ENCODE measurements at regions not wholly inside any gene's neighbourhood (a gene's known extent, or its start where the extent isn't known, plus 50 kb on each side); places are given as distances from the start of the nearest gene placed in this dataset.

GRCh38 chr16:9238346-9238745, 146.9 kb downstream of the HAPSTR1 start:
- H3K27me3 ChIP-seq (replicated peaks; ENCODE audit: insufficient read depth), result no peaks in the 10 kb centered on the region
- no peaks in the 10 kb centered on the region for H3K79me2 ChIP-seq (ENCODE audit: insufficient read depth)
- H3K4me1 ChIP-seq (ENCODE audit: insufficient read depth), result no peaks in the 10 kb centered on the region
- in situ Hi-C loops (cut with MboI), result no loop called here
- H3K4me2 ChIP-seq (ENCODE audit: unreplicated experiment), result no peak overlapping the region
- no peaks in the 10 kb centered on the region for H3K9me3 ChIP-seq (ENCODE audit: low read depth)
- TF ChIP-seq EZH2phosphoT487 (IDR thresholded peaks at IDR 0.05; ENCODE audit: insufficient read depth, low read depth), result no peak
- no peaks in the 10 kb centered on the region for H4K20me1 ChIP-seq (ENCODE audit: insufficient read depth)
- no peak overlapping the region for H3K27ac ChIP-seq
- no peak overlapping the region for H2AFZ ChIP-seq
- DNase-seq, result no peak
- H3K9me2 ChIP-seq (ENCODE audit: insufficient read depth), result no peaks in the 10 kb centered on the region
- no peak overlapping the region for H3K4me3 ChIP-seq
- 57 to 58% methylated on average over 1 of the region's 1 CpG for WGBS, 2 experiments (ENCODE audit: low coverage in 1 of 2, low lambda C conversion rate in 2 of 2, missing lambda C conversion rate in 2 of 2)
- no peak overlapping the region for H3K9ac ChIP-seq
- H3F3A ChIP-seq (ENCODE audit: insufficient read depth), result no peaks in the 10 kb centered on the region
- no peaks in the 10 kb centered on the region for H3K36me3 ChIP-seq (ENCODE audit: low read depth)

- Histone ChIP-seq H4K20me1 (ENCODE audit: insufficient read depth) (no peaks in the 10 kb centered on the region), H3K4me3 (no peak overlapping the region), H3K9ac (no peak overlapping the region), H3K4me2 (ENCODE audit: unreplicated experiment) (no peak overlapping the region), H3K4me1 (ENCODE audit: insufficient read depth) (no peaks in the 10 kb centered on the region), H3K9me3 (ENCODE audit: low read depth) (no peaks in the 10 kb centered on the region), H2AFZ (no peak overlapping the region), H3K9me2 (ENCODE audit: insufficient read depth) (no peaks in the 10 kb centered on the region), H3F3A (ENCODE audit: insufficient read depth) (no peaks in the 10 kb centered on the region), H3K27me3 (replicated peaks; ENCODE audit: insufficient read depth) (no peaks in the 10 kb centered on the region), H3K27ac (no peak overlapping the region), H3K79me2 (ENCODE audit: insufficient read depth) (no peaks in the 10 kb centered on the region), H3K36me3 (ENCODE audit: low read depth) (no peaks in the 10 kb centered on the region)
- no peak for TF ChIP-seq EZH2phosphoT487 (IDR thresholded peaks at IDR 0.05; ENCODE audit: insufficient read depth, low read depth)
- no peak for DNase-seq
- in situ Hi-C loops (cut with MboI), result no loop called here
Measured at GRCh38 chr16:9241177-9241576, 149.7 kb downstream of the HAPSTR1 start.

GRCh38 chr16:9248162-9248561, 156.7 kb downstream of the HAPSTR1 start:
- Histone ChIP-seq H3K4me3 (no peak overlapping the region), H3K4me1 (ENCODE audit: insufficient read depth) (no peaks in the 10 kb centered on the region), H3K9ac (no peak overlapping the region), H4K20me1 (ENCODE audit: insufficient read depth) (no peaks in the 10 kb centered on the region), H3K9me3 (ENCODE audit: low read depth) (no peaks in the 10 kb centered on the region), H3F3A (ENCODE audit: insufficient read depth) (no peaks in the 10 kb centered on the region), H3K27me3 (replicated peaks; ENCODE audit: insufficient read depth) (no peaks in the 10 kb centered on the region), H3K4me2 (ENCODE audit: unreplicated experiment) (no peak overlapping the region), H3K36me3 (ENCODE audit: low read depth) (no peaks in the 10 kb centered on the region), H3K79me2 (ENCODE audit: insufficient read depth) (no peaks in the 10 kb centered on the region), H2AFZ (no peak overlapping the region), H3K9me2 (ENCODE audit: insufficient read depth) (no peaks in the 10 kb centered on the region), H3K27ac (no peak overlapping the region)
- TF ChIP-seq EZH2 (IDR thresholded peaks at IDR 0.05; ENCODE audit: insufficient read depth, poor library complexity, severe bottlenecking) (no peak), EZH2phosphoT487 (IDR thresholded peaks at IDR 0.05; ENCODE audit: insufficient read depth, low read depth) (no peak)
- no peak for DNase-seq
- WGBS, 2 experiments (ENCODE audit: low coverage in 1 of 2, low lambda C conversion rate in 2 of 2, missing lambda C conversion rate in 2 of 2), result 0 to 6% methylated on average over 2 of the region's 2 CpGs
- in situ Hi-C loops (cut with MboI), result no loop called here

GRCh38 chr16:9249534-9249933, 158.1 kb downstream of the HAPSTR1 start:
- 39 to 49% methylated on average over 4 of the region's 4 CpGs for WGBS, 2 experiments (ENCODE audit: low coverage in 1 of 2, low lambda C conversion rate in 2 of 2, missing lambda C conversion rate in 2 of 2)
- no peak for TF ChIP-seq EZH2 (IDR thresholded peaks at IDR 0.05; ENCODE audit: insufficient read depth, poor library complexity, severe bottlenecking)
- TF ChIP-seq EZH2phosphoT487 (IDR thresholded peaks at IDR 0.05; ENCODE audit: insufficient read depth, low read depth), result no peak
- in situ Hi-C loops (cut with MboI), result no loop called here

GRCh38 chr16:9251026-9251425, 159.6 kb downstream of the HAPSTR1 start:
- no peaks in the 10 kb centered on the region for H3K9me3 ChIP-seq (ENCODE audit: low read depth)
- no peaks in the 10 kb centered on the region for H3K79me2 ChIP-seq (ENCODE audit: insufficient read depth)
- no peak overlapping the region for H3K4me3 ChIP-seq
- H3K4me2 ChIP-seq (ENCODE audit: unreplicated experiment), result no peak overlapping the region
- H3F3A ChIP-seq (ENCODE audit: insufficient read depth), result no peaks in the 10 kb centered on the region
- H3K27me3 ChIP-seq (replicated peaks; ENCODE audit: insufficient read depth), result no peaks in the 10 kb centered on the region
- no peaks in the 10 kb centered on the region for H3K9me2 ChIP-seq (ENCODE audit: insufficient read depth)
- H3K27ac ChIP-seq, result no peak overlapping the region
- no peaks in the 10 kb centered on the region for H3K36me3 ChIP-seq (ENCODE audit: low read depth)
- no peak for TF ChIP-seq EZH2phosphoT487 (IDR thresholded peaks at IDR 0.05; ENCODE audit: insufficient read depth, low read depth)
- TF ChIP-seq EZH2 (IDR thresholded peaks at IDR 0.05; ENCODE audit: insufficient read depth, poor library complexity, severe bottlenecking), result no peak
- no peak for DNase-seq
- in situ Hi-C loops (cut with MboI), result no loop called here
- no peak overlapping the region for H3K9ac ChIP-seq
- 59 to 67% methylated on average over 6 of the region's 6 CpGs for WGBS, 2 experiments (ENCODE audit: low coverage in 1 of 2, low lambda C conversion rate in 2 of 2, missing lambda C conversion rate in 2 of 2)
- no peaks in the 10 kb centered on the region for H4K20me1 ChIP-seq (ENCODE audit: insufficient read depth)
- no peak overlapping the region for H2AFZ ChIP-seq
- H3K4me1 ChIP-seq (ENCODE audit: insufficient read depth), result no peaks in the 10 kb centered on the region

More at GRCh38 chr16:9249534-9249933, 158.1 kb downstream of the HAPSTR1 start:
- Histone ChIP-seq H3K79me2 (ENCODE audit: insufficient read depth) (no peaks in the 10 kb centered on the region), H3K4me3 (no peak overlapping the region), H2AFZ (no peak overlapping the region), H3K4me2 (ENCODE audit: unreplicated experiment) (no peak overlapping the region), H3K9me2 (ENCODE audit: insufficient read depth) (no peaks in the 10 kb centered on the region), H3K27ac (no peak overlapping the region), H3K4me1 (ENCODE audit: insufficient read depth) (no peaks in the 10 kb centered on the region), H3K36me3 (ENCODE audit: low read depth) (no peaks in the 10 kb centered on the region), H3K9me3 (ENCODE audit: low read depth) (no peaks in the 10 kb centered on the region), H3K27me3 (replicated peaks; ENCODE audit: insufficient read depth) (no peaks in the 10 kb centered on the region), H3F3A (ENCODE audit: insufficient read depth) (no peaks in the 10 kb centered on the region), H4K20me1 (ENCODE audit: insufficient read depth) (no peaks in the 10 kb centered on the region), H3K9ac (no peak overlapping the region)
- DNase-seq, result no peak
